GM21737 (cell line): ENCODE measurements at regions not wholly inside any gene's neighbourhood (a gene's known extent, or its start where the extent isn't known, plus 50 kb on each side); places are given as distances from the start of the nearest gene placed in this dataset.

Experiments
- ATAC-seq: cut with Tn5 transposase; IDR thresholded peaks from one replicate; pipeline ENCODE4 v1.9.1; 2021; ENCODE audit warnings: mild to moderate bottlenecking, moderate library complexity; ENCODE audit not compliant: unreplicated experiment

DNA sequence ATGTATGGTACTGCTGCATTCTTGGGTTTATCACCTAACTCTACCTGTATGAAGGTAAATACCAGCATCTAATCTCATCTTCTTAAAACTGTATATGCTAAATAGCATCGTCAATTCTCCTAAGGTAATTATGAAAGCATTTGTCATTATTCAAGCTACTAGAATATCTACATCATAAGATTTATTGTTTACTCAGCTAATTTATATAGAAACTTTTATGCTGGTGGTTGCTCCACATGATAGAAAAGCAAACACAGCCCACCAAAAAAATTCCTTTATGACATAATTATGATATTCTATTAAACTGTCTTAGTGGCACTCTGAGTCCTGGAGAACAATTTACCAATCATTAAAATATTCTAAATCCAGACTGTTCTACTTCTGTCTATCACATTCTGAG is 1226.1 kb upstream of the NRXN1 start:
- ATAC-seq, result no peak

DNA sequence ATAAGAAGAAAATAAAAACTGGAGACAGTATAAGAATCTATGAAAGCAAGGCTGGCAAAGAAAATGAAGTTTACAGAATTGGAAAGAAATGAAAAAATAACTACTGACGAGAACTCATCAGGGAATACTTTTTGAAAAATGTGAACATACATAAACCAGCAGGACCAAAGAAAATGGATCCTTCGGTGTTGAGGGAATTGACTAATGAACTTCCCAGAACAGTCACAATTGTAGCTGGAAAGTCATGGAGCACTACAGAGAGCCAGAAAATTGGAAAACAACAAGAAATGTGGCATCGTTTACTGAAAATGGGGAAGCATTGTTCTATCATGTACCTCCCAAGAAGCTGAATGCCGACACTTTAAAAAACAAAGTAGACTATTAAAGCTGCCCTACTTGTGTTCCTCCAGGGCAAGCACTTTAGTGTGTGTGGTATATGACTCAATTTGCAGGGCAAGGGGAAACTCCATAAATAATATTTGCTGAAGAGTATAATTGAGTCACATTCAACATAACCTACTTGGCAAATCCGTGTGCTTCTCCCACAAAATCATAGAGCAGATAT is 1221.6 kb upstream of the NRXN1 start:
- no peak for ATAC-seq

DNA sequence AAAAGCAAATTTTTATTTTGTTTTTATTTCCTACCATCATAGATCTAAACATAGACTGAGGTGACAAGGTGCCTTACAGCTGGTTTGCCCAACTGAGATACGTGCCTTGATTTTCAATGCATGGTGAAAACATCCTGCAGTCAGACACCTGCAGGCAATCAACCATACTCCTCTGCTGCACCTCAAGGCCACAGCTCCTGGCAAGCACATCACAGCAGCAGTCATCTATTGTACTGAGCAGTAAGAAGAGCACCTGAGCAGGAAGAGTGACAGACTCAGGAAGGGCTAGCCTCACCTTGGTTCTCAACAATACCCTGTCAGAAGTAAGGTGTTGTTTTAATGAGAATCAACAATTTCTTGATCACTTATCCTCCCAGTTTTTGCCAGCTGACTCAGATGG is 1206.8 kb upstream of the NRXN1 start:
- no peak for ATAC-seq

DNA sequence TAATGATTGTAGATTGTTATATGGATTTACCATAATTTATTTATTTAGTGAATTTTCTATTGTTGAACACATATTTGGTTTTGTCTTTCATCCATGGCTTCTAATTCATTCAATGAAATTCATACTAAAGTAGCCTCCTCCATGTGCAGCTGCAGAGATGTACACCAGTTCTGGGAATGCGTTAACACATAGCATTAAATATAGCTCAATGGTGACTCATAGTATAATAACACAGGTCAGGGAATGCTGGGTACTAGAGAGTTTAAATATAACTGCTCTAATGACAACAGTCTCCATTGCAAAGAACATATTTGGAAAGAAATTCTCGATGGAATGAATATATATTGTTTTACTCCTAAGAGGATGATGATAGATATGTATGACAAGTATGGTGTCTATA is 1190.2 kb upstream of the NRXN1 start:
- ATAC-seq, result no peak

DNA sequence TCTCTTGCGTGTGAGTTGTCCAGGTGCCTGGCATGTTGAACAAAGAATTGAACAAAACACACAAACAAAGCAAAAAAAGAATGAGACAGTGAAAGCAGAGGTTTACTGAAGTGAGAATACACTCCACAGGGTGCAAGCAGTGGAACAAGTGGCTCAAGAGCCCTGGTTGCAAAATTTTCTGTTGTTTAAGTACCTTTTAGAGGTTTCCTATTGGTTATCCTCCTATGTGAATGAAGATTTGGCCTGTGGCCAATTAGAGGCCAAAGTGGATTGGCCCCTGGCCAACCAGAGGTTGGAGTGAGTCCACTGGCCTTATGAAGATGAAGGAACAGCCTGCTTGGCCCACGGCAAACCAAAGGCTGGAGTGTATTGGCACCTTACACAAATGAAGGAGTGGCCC is 1188.5 kb upstream of the NRXN1 start:
- no peak for ATAC-seq

DNA sequence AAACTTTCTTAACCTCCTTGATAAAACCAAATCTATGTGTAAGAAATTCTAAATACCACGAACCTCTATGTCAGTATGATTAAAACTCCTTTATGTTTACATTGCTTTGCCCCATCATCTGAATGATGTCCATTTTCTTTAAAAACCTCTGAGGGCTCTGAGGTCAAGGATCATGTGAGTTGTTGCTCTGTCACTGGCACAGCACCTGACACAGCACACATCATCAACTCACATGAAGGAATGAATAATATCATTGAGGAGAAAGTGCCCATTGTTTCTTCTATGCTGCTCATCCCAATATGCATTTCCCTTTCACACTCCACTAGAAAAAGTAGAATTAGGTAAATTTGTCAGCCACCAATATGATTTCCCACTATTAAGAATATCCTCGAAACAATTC is 1178.7 kb upstream of the NRXN1 start:
- no peak for ATAC-seq

DNA sequence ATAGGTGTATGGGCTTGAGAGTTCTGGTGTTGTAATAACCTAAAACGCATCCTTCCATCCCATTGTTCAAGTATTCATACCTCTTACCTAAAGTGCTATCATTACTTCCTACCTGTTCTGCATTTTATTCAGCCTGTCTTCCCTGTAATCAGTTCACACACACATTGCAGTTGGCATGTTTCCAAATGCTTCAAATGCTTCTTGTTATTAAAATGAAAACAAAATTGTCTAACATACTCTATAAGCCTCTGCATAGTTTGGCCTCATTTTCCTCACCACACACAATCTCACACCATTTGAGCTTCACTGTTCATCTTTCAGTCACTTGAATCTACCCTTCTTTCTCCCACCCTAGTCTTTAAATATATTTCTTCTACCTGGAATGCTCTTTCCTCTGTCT is 1178.2 kb upstream of the NRXN1 start:
- no peak for ATAC-seq

DNA sequence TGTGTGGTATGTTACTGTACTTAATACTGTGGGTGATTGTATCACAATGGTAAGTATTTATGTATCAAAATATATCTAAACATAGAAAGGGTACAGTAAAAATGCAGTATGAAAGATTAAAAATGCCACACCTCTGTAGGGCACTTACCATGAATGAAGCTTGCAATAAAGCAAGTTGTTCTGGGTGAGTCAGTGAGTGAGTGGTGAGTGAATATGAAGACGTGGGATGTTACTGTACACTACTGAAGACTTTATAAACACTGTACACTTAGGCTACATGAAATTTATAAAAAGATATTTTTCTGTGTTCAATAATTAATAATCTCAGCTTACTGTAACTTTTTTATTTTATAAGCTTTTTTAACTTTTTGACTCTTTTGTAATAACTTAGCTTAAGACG is 1162.4 kb upstream of the NRXN1 start:
- no peak for ATAC-seq

DNA sequence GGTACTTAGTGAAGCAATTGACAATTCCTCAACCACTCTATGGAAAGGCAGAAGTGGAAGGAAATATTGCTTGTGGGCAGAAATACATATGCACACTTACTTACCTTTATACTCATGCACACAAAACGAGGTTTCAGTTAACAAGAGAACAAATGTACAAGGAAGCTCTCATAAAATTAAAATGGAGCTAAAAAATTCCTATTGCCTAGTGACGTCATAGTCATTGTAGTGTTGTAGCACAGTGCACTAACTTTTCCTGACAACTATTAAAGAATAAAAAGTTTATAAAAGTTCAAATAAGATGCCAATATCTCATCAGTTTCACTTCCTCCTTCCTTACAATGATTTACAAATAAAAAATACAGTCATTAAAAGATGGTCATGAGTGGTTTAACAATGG is 1161.9 kb upstream of the NRXN1 start:
- no peak for ATAC-seq

DNA sequence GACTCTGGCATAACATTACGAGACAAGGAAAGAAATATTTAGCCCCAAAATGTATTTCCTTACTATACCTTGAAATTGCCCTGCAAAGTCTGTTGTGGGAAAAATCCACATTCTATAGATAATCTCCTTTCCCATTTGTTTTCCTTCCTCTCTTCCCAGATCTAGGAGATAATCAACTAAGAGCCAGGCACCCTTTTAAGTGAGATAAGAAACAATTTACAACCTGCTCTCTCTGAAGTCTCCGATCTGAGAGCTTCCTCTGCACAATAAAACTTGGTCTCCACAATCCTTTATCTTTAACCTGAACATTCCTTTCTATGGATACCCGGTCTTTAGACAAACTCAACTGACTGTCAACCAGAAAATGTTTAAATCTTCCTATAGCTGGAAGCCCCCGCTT is 1160.7 kb upstream of the NRXN1 start:
- no peak for ATAC-seq

DNA sequence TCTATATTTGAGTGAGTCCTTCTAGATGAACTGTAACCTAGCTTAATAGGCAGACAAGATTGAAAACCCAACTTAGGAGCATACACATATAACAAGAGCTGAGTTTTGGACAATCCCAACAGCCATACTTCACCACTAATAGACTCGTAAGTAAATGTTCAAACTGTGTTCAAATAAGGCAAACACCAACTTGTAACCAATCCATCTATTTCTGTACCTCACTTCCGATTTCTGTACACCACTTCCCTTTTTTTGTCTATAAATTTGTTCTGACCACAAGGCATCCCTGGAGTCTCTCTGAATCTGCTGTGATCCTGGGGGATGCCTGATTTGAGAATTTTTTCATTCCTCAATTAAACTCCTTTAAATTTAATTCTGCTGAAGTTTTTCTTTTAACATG is 1149.1 kb upstream of the NRXN1 start:
- ATAC-seq, result no peak

DNA sequence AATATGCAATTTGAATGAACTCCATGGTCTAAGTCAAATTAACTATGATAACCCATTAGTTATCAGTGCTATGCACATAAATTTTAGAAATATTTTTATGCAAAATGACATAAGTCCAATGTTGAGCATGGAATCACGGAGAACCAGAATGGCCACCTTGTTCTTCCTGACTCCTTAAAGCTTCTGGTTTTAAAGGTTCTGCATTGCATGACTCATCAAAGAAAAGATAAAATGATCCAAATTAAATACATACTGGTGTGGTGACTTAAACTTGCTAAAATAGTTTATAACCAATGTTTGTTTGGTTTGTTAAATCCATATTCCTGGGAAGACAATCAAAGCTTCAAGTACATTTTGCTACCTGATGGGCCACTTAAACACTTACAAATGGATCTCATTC is 1146.9 kb upstream of the NRXN1 start:
- ATAC-seq, result no peak

DNA sequence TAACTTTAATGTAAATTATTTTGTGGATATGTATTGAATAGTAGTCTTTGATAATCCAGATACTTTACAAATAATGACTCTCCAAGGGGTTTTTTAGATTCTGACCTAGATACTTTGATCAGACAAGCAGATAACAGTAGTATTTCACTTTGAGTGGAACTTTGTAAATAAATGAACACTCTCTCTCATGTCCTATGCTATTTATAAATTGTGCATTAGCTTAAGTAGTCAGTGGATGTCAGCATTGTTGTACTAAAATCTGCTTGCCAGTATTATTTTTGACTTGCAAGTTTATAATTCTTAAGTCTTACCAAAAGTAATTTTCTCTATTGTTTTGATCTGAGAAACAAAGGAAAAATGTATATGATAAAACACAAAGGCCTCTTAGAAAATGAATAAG is 1113.1 kb upstream of the NRXN1 start:
- no peak for ATAC-seq

DNA sequence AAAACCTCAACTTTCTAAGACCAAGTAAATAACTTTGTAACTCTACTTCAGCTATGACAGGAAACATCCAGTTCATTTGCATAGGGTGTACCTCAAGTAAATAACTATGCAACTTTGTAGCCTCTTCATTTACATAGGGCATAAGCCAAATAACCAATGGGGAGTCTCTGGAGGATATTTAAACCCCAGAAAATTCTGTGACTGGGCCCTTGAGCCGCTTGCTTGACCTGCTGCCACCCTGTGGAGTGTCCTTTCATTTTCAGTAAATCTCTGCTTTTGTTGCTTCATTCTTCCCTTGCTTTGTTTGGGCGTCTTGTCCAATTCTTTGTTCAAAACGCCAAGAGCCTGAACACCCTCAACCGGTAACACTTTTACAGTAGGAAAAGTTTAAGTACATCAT is 1112.7 kb upstream of the NRXN1 start:
- no peak for ATAC-seq

DNA sequence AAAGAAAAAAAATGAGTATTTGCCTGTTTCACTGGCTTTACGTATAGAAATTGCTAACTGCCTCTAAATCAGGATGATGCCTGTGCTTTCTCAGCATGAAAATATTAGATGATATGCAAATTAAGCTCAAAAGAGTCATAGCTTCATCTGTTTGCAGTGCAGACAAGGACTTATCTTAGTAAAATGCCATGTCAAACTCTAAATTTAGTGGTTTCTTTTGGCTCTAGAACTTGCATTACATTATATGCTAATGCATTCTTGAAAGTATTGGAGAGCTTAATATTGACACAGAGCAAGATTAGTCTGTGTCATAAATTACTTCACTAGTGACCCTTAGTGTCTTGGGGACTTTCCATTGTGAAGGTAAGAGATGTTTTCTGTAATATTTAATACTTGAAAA is 1109.1 kb upstream of the NRXN1 start:
- no peak for ATAC-seq

DNA sequence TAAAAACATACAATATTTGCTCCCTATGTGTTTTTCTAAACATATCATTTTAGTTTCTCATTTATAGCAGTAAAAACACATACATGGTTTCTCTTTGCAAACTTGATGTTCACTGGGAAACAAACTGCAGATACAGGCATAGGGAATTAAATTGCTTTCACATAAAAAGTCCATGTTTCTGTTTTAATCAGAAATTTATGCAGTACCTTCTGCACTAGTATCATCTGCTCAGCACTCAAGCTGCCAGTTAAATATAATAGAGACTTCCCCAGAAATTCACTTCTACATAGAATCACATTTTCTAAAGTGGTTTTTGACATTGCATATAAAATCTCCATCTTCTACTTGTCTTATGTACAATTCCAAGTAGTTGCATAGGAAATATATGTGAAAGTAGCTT is 1107.3 kb upstream of the NRXN1 start:
- ATAC-seq, result no peak

DNA sequence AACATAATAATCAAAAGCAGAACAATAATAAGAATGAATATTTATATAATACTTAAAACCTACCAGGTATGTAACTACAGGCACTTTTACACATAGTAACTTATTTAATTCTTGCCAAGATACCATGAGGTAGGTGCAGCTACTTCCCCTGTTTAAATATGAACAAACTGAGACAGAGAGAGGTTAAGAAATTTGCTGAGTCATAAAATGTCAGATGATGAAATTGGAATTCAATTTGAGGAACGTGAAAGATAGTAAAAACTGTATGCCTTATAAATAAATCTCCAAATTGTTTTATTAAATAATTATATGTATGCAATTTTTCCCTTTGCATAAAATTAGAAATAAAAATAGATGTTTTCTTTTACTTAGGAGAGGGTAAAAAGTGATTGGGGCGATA is 1103.3 kb upstream of the NRXN1 start:
- no peak for ATAC-seq

DNA sequence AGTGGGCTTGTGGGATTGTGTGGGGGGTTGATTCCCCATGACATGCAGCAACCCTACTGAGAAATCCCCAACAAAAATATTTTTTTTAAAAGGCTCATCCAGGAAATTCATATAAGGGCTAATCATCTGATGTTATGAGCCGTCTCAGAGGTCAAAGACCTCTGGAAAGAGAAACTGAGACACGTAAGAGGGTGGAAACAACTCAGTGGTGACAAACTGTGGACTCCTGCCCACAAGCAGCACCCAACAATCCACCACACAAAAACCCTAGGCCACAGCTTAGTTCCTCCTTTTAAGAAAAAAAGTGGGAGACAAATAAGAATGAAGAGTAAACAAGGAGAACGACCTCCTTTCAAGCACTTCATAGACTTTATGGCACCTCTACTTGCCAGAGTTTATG is 1096.1 kb upstream of the NRXN1 start:
- ATAC-seq, result no peak

DNA sequence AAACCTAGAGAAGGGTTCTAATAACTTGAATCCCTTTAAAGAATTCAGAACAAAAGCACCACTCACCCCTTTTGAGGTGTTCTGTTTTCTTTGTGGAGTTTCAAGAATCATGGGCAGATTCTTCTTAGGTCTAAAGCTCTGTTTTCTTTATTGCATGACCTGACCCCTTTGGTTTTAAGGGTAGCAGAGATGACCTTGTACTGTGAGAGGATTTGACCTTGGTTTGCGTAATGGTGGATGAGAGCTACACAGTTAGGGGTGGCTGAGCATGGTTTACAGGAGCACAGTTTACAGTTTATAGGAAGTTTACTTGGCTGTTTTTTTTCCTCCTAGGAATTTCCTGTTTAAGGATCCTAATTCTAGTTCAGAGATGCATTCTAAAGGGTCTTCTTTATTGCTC is 1095.6 kb upstream of the NRXN1 start:
- no peak for ATAC-seq

DNA sequence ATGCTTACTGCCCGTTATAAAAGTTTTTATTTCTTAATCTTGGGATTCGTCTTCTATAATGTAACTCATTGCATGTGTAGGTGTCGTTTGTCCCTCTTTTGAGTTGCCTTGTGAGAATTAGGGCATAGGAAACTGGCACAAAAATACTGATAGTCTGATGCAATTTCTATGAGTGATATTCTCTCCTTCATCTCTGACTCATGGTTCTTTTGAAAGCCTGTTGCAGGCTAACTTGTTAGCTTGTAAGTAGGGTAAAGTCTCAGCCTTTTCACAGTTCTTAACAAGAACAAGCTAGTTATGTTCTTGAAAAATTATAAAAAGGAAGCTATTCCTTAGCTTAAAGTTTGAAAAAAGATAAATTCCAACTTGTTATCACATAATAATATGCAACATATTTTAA is 1085.4 kb upstream of the NRXN1 start:
- no peak for ATAC-seq

DNA sequence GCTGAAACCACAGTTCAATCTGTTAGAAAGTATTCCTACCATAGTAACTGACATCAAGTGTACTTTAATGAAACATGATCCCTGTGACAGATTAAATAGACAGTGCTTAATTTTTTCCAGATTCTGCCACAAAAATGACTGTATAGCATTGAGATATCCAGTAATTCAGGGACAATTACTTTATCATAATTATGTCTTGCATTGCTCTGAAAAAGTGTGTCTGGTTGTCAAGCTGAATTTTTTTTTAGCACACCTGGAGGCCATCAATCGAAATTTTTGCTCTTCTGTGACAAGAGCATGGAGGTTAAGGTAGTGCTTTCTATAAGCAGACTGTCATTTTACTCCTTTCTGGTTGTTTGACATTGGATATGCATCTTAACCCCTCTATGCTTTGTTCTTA is 1083.8 kb upstream of the NRXN1 start:
- ATAC-seq, result no peak

DNA sequence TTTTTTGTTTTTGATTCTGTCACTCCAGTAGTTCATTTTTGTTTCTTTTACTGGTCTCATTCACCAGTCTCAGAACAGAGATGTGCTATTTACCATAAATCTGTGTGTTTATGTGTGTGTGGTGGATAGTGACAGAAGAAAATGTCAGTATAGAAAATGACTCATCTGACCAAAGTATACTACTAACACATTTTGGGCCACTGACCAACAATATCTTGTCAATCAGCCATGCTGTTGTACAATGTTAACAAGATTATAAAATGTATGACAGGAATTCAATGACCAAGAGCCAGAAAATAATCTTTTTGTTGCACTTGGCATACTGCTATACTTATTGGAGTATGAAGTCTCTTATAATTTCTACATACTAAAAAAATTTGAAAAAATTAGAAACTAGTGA is 1081.4 kb upstream of the NRXN1 start:
- no peak for ATAC-seq

DNA sequence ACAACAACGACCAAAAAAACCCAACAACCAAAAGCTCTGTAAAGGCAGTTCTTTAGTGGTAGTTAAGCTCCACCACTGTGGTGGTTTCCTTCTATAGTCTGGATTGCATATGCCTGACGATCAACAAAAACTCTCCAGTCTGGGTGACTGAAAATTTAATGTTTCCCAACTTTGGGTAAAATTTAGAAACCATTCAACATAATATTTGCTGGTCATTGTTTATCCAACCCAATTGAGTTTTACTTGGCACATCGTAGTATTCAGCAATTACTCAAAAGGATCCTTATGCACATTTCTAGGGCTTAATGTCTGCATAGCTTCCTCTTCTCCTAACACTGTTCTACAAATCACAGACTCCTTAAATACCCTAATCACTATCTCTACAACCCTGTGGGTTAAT is 1080.2 kb upstream of the NRXN1 start:
- ATAC-seq, result no peak

DNA sequence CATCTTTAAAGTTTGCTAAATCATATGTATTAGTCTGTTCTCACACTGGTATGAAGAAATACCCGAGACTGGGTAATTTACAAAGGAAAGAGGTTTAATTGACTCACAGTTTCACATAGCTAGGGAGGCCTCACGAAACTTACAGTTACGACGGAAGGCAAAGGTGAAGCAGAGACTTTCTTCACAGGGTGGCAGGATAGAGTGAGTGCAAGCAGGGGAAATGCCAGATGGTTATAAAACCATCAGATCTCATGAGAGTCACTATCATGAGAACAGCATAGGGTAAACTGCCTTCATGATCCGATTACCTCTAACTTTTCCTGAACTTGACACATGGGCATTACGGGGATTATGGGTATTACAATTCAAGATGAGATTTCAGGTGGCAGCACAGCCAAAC is 1075.2 kb upstream of the NRXN1 start:
- ATAC-seq, result no peak
